ENCODE measurements at regions not wholly inside any gene's neighbourhood (a gene's known extent, or its start where the extent isn't known, plus 50 kb on each side); places are given as distances from the start of the nearest gene placed in this dataset.

- Histone ChIP-seq H3K36me3 (no peaks in the 10 kb centered on the region), H3K4me1 (ENCODE audit: control insufficient read depth in 1 of 2, insufficient read depth in 1 of 2, low read depth in 1 of 2, low read length in 1 of 2) (no peaks in the 10 kb centered on the region), H3K27ac (no peak overlapping the region), H3K4me3 (ENCODE audit: low read depth in 1 of 2, low read length in 1 of 2) (no peak overlapping the region), H3K27me3 (no peaks in the 10 kb centered on the region), H3K9me3 (no peaks in the 10 kb centered on the region)
- TF ChIP-seq, protein P1, sequence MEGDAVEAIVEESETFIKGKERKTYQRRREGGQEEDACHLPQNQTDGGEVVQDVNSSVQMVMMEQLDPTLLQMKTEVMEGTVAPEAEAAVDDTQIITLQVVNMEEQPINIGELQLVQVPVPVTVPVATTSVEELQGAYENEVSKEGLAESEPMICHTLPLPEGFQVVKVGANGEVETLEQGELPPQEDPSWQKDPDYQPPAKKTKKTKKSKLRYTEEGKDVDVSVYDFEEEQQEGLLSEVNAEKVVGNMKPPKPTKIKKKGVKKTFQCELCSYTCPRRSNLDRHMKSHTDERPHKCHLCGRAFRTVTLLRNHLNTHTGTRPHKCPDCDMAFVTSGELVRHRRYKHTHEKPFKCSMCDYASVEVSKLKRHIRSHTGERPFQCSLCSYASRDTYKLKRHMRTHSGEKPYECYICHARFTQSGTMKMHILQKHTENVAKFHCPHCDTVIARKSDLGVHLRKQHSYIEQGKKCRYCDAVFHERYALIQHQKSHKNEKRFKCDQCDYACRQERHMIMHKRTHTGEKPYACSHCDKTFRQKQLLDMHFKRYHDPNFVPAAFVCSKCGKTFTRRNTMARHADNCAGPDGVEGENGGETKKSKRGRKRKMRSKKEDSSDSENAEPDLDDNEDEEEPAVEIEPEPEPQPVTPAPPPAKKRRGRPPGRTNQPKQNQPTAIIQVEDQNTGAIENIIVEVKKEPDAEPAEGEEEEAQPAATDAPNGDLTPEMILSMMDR (IDR thresholded peaks at IDR 0.05), result no peak
Observed at GRCh38 chr5:104533498-104533897, 970.9 kb upstream of the NUDT12 start.

- Histone ChIP-seq H3K27ac (no peak overlapping the region), H3K27me3 (no peaks in the 10 kb centered on the region), H3K36me3 (no peaks in the 10 kb centered on the region), H3K4me3 (ENCODE audit: low read depth in 1 of 2, low read length in 1 of 2) (no peak overlapping the region), H3K9me3 (no peaks in the 10 kb centered on the region), H3K4me1 (ENCODE audit: control insufficient read depth in 1 of 2, insufficient read depth in 1 of 2, low read depth in 1 of 2, low read length in 1 of 2) (no peaks in the 10 kb centered on the region)
- TF ChIP-seq, protein P1 (IDR thresholded peaks at IDR 0.05), result no peak
Observed at GRCh38 chr5:104526866-104527265, 964.3 kb upstream of the NUDT12 start.

GRCh38 chr5:104513640-104514072, 951.1 kb upstream of the NUDT12 start:
- Histone ChIP-seq H3K9me3 (no peaks in the 10 kb centered on the region), H3K4me1 (ENCODE audit: control insufficient read depth in 1 of 2, insufficient read depth in 1 of 2, low read depth in 1 of 2, low read length in 1 of 2) (no peaks in the 10 kb centered on the region), H3K27ac (no peak overlapping the region), H3K4me3 (ENCODE audit: low read depth in 1 of 2, low read length in 1 of 2) (no peak overlapping the region), H3K36me3 (no peaks in the 10 kb centered on the region), H3K27me3 (no peaks in the 10 kb centered on the region)
- TF ChIP-seq, protein P1 (IDR thresholded peaks at IDR 0.05), result no peak

DNA sequence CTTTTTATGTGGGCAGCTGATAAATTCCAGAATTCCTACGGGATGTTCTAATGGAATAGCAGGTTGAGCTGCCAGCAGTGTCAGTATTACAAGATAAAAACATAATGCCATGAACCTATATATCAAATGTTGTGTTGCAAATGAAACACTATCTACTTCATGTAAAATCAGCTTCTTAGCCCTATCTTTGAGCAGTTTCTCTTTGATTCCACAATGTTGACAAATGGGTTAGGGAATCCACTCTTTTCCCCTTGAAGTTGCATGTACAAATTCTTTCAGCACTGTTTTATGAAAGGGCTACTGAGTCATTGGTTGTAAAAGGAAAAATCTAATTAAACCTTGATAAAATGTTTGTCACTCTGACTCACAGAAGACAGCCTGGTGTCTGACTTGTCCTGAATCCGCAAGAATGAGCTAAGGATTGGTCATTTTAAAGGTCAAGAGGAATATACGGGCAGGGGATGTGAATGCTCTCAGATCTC, 950.6 kb upstream of the NUDT12 start:
- Histone ChIP-seq H3K9me3 (no peaks in the 10 kb centered on the region), H3K27ac (no peak overlapping the region), H3K36me3 (no peaks in the 10 kb centered on the region), H3K4me3 (ENCODE audit: low read depth in 1 of 2, low read length in 1 of 2) (no peak overlapping the region), H3K4me1 (ENCODE audit: control insufficient read depth in 1 of 2, insufficient read depth in 1 of 2, low read depth in 1 of 2, low read length in 1 of 2) (no peaks in the 10 kb centered on the region), H3K27me3 (no peaks in the 10 kb centered on the region)
- TF ChIP-seq, protein P1 (IDR thresholded peaks at IDR 0.05), result no peak

- H3K4me3 ChIP-seq (ENCODE audit: low read depth in 1 of 2, low read length in 1 of 2), result no peak overlapping the region
- no peaks in the 10 kb centered on the region for H3K4me1 ChIP-seq (ENCODE audit: control insufficient read depth in 1 of 2, insufficient read depth in 1 of 2, low read depth in 1 of 2, low read length in 1 of 2)
- no peaks in the 10 kb centered on the region for H3K27me3 ChIP-seq
- TF ChIP-seq, protein P1 (IDR thresholded peaks at IDR 0.05), result no peak
- no peak overlapping the region for H3K27ac ChIP-seq
- H3K9me3 ChIP-seq, result no peaks in the 10 kb centered on the region
- H3K36me3 ChIP-seq, result no peaks in the 10 kb centered on the region
Observed at GRCh38 chr5:104512063-104512825, 949.7 kb upstream of the NUDT12 start.

All from neutrophil (primary cell).